HFF-Myc (cell line): ENCODE measurements at regions not wholly inside any gene's neighbourhood (a gene's known extent, or its start where the extent isn't known, plus 50 kb on each side); places are given as distances from the start of the nearest gene placed in this dataset.

Experiments used
- DNase-seq: peaks from one replicate; pipeline ENCODE4 v3.0.0-alpha.2; 2011; ENCODE audit warnings: low read depth; ENCODE audit errors: extremely low read depth
- H3K4me3 ChIP-seq: replicated peaks from 2 replicates; pipeline ENCODE4 v1.5.1; 2011; ENCODE audit warnings: low read depth, mild to moderate bottlenecking, control low read depth, low read length
- TF ChIP-seq, protein P1 (sequence below): IDR thresholded peaks from 2 replicates; pipeline ENCODE4 v1.5.1; 2012; ENCODE audit warnings: mild to moderate bottlenecking, low read depth, low read length, control low read depth; ENCODE audit errors: missing control alignments

DNA sequence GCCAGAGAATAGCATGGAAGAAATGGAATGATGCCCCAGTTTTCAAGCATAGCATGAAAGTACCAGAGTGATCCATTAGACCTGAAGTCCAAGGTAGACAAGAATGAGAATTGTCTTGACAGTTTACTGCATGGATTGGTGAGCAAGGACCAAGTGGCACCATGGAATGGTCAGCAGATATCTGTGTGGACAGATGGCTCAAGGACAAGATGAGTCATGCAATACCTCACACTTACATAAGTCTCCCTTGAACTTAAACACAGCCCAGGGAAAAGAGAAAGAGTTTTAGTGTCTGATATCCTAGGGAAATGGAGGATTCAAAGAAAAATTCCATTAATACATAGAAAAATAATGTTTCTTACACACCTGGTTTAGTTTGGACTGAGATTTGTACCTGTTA, 195.2 kb downstream of the MRPL39 start:
- TF ChIP-seq, protein P1, sequence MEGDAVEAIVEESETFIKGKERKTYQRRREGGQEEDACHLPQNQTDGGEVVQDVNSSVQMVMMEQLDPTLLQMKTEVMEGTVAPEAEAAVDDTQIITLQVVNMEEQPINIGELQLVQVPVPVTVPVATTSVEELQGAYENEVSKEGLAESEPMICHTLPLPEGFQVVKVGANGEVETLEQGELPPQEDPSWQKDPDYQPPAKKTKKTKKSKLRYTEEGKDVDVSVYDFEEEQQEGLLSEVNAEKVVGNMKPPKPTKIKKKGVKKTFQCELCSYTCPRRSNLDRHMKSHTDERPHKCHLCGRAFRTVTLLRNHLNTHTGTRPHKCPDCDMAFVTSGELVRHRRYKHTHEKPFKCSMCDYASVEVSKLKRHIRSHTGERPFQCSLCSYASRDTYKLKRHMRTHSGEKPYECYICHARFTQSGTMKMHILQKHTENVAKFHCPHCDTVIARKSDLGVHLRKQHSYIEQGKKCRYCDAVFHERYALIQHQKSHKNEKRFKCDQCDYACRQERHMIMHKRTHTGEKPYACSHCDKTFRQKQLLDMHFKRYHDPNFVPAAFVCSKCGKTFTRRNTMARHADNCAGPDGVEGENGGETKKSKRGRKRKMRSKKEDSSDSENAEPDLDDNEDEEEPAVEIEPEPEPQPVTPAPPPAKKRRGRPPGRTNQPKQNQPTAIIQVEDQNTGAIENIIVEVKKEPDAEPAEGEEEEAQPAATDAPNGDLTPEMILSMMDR, result no peak
- DNase-seq, result no peak
- H3K4me3 ChIP-seq, result no peak overlapping the region

DNA sequence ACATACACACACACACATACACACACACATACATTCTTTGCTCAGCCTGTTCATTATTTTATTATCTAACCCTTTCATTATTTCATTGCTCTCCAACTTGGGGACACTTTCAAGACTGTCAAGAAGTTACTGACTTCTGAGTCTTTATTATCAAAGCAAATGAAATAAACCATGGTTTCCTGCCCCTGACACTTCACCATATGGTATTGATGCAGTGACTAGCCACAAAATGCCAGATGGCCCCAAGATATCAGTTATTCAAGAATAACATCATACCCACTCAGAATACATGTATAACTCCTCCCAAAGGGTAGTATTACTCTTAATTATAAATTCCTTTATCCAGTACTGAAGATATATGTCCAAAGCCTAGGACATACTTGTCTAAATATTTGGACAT, 197.3 kb downstream of the MRPL39 start:
- TF ChIP-seq, protein P1, result no peak
- H3K4me3 ChIP-seq, result no peak overlapping the region
- no peak for DNase-seq

DNA sequence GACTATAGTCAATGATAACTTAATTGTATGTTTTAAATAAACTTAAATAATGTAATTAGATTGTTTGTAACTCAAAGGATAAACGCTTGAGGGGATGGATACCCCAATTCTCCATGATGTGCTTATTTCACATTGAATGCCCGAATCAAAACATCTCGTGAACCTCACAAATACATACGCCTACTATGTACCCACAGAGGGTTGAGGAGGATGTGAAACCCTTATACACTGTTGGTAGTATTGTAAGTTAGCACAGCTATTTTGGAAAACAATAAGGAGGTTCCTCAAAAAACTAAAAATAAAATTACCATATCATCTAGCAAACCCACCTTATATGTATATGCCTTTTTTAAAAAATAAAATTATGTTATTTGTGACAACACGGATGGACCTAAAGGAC, 198.6 kb downstream of the MRPL39 start:
- DNase-seq, result no peak
- TF ChIP-seq, protein P1, result no peak
- no peak overlapping the region for H3K4me3 ChIP-seq

DNA sequence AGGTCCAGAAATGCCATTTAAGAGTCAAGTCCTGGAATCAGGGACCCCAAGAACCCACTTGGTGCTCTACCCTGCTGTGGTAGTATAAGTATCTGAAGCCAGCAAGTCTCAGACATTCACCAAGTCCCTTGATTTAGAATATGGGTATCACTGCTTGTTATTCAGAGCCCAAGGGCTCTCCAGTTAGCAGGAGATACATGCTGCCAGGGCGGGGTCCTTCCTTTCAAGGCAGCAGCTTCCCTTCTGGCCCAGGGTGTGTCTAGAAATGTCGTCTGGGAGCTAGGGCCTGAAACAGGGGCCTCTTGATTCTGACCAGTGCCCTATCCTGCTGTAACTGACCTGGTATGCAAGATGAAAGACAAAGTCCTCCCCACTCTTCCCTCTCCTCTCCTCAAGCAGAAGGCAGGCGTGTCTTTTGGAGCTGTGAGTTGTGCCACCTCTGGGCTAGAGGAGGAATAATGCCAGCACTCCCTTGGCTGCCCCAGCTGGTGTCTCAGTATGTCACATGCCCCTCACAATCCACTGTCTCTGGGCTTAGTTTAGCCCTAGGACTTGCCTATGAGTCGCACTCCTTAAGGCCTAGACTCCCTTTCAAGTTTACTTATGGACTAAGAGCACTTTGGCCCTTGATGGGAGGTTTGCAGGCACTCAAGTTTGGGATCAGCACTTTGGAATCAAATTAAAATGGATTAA, 200.2 kb downstream of the MRPL39 start:
- TF ChIP-seq, protein P1, result no peak

DNA sequence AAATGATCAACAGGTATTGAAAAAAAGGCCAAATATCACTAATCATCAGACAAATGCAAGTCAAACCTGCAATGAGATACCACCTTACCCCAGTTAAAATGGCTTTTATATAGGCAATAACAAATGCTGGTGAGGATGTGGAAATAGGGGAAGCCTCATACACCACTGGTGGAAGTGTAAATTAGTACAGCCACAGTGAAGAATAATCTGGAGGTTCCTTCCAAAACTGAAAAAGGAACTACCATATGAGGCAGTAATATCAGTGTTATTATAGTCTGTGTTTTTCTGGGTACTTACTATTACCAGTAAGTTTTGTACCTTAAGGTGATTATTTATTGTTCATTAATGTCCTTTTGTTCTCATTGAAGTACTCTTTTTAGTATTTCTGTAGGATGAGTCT, 201.3 kb downstream of the MRPL39 start:
- DNase-seq, result no peak
- TF ChIP-seq, protein P1, result no peak

More for the DNA sequence above, 200.2 kb downstream of the MRPL39 start:
- no peak for DNase-seq
- no peak overlapping the region for H3K4me3 ChIP-seq

DNA sequence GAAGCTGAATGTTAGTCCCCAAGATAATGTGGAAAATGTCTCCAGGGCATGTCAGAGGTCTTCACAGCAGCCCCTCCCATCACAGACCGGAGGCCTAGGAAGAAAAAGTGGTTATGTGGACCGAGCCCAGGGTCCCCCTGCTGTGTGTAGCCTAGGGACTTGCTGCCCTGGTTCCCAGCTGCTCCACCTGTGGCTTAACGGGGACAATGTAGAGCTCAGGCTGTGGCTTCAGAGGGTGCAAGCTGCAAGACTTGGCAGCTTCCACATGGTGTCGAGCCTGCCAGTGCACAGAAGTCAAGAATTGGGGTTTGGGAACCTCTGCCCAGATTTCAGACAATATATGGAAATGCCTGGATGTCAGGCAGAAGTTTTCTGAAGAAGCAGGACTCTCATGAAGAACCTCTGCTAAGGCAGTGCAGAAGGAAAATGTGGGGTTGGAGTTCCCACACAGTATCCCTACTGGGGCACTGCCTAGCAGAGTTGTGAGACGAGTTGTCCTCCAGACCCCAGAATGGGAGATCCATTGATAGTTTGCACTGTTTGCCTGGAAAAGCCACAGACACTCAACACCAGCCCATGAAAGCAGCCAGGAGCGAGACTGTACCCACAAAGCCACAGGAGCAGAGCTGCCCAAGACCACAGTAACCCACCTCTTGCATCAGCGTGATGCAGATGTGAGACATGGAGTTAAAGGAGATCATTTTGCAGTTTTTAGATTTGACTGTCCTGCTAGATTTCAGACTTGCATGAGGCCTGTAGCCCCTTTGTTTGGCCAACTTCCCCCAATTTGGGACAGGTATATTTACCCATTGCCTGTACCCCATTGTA, 204.9 kb downstream of the MRPL39 start:
- TF ChIP-seq, protein P1, result no peak
- DNase-seq, result no peak
- no peak overlapping the region for H3K4me3 ChIP-seq

More for the DNA sequence above, 201.3 kb downstream of the MRPL39 start:
- H3K4me3 ChIP-seq, result no peak overlapping the region
